ENCODE measurements at regions not wholly inside any gene's neighbourhood (a gene's known extent, or its start where the extent isn't known, plus 50 kb on each side); places are given as distances from the start of the nearest gene placed in this dataset.

- intact Hi-C loops (cut with micrococcal nuclease; ENCODE audit: unreplicated experiment), result no loop called here
- Mint-ChIP-seq H3K9me3 (ENCODE audit: low read depth, unreplicated experiment) (no peaks in the 10 kb centered on the region), H3K36me3 (ENCODE audit: insufficient read depth, unreplicated experiment) (no peaks in the 10 kb centered on the region), H3K4me1 (ENCODE audit: low read depth, unreplicated experiment) (no peaks in the 10 kb centered on the region), H3K27me3 (ENCODE audit: unreplicated experiment) (peaks cover 63% of the 10 kb centered on the region), H3K4me3 (ENCODE audit: low read depth, unreplicated experiment) (no peak overlapping the region), H3K27ac (ENCODE audit: unreplicated experiment) (no peak overlapping the region)
- CTCF ChIA-PET, result no interaction called here
- no peak for DNase-seq
- no TSS peak for BruUV-seq (replicated peaks)
- no peak for TF ChIP-seq CTCF (IDR thresholded peaks at IDR 0.05; ENCODE audit: unreplicated experiment)
These were observed 122.3 kb downstream of the DDX1 start for GRCh38 chr2:15714002-15714401.

- DNase-seq, result no peak
- CTCF ChIA-PET, result no interaction called here
These were observed 122.9 kb downstream of the DDX1 start for GRCh38 chr2:15714609-15715008.

GRCh38 chr2:15715596-15715995 is 123.9 kb downstream of the DDX1 start:
- H3K27me3 Mint-ChIP-seq (ENCODE audit: unreplicated experiment), result peaks cover 58% of the 10 kb centered on the region
- no peaks in the 10 kb centered on the region for H3K9me3 Mint-ChIP-seq (ENCODE audit: low read depth, unreplicated experiment)
- intact Hi-C loops (cut with micrococcal nuclease; ENCODE audit: unreplicated experiment), result no loop called here
- no TSS peak for BruUV-seq (replicated peaks)
- no peak for TF ChIP-seq CTCF (IDR thresholded peaks at IDR 0.05; ENCODE audit: unreplicated experiment)
- CTCF ChIA-PET, result no interaction called here
- DNase-seq, result no peak
- H3K27ac Mint-ChIP-seq (ENCODE audit: unreplicated experiment), result no peak overlapping the region
- H3K36me3 Mint-ChIP-seq (ENCODE audit: insufficient read depth, unreplicated experiment), result no peaks in the 10 kb centered on the region
- H3K4me1 Mint-ChIP-seq (ENCODE audit: low read depth, unreplicated experiment), result no peaks in the 10 kb centered on the region
- H3K4me3 Mint-ChIP-seq (ENCODE audit: low read depth, unreplicated experiment), result no peak overlapping the region

More at GRCh38 chr2:15714609-15715008, 122.9 kb downstream of the DDX1 start:
- no peak for TF ChIP-seq CTCF (IDR thresholded peaks at IDR 0.05; ENCODE audit: unreplicated experiment)
- BruUV-seq (replicated peaks), result no TSS peak
- Mint-ChIP-seq H3K27me3 (ENCODE audit: unreplicated experiment) (peaks cover 63% of the 10 kb centered on the region), H3K27ac (ENCODE audit: unreplicated experiment) (no peak overlapping the region), H3K36me3 (ENCODE audit: insufficient read depth, unreplicated experiment) (no peaks in the 10 kb centered on the region), H3K9me3 (ENCODE audit: low read depth, unreplicated experiment) (no peaks in the 10 kb centered on the region), H3K4me1 (ENCODE audit: low read depth, unreplicated experiment) (no peaks in the 10 kb centered on the region), H3K4me3 (ENCODE audit: low read depth, unreplicated experiment) (no peak overlapping the region)
- intact Hi-C loops (cut with micrococcal nuclease; ENCODE audit: unreplicated experiment), result no loop called here

- TF ChIP-seq CTCF (IDR thresholded peaks at IDR 0.05; ENCODE audit: unreplicated experiment), result no peak
- intact Hi-C loops (cut with micrococcal nuclease; ENCODE audit: unreplicated experiment), result no loop called here
- BruUV-seq (replicated peaks), result no TSS peak
- H3K4me1 Mint-ChIP-seq (ENCODE audit: low read depth, unreplicated experiment), result no peaks in the 10 kb centered on the region
- peaks cover 57% of the 10 kb centered on the region for H3K27me3 Mint-ChIP-seq (ENCODE audit: unreplicated experiment)
- CTCF ChIA-PET, result no interaction called here
- H3K27ac Mint-ChIP-seq (ENCODE audit: unreplicated experiment), result no peak overlapping the region
- H3K4me3 Mint-ChIP-seq (ENCODE audit: low read depth, unreplicated experiment), result no peak overlapping the region
- DNase-seq, result no peak
- no peaks in the 10 kb centered on the region for H3K9me3 Mint-ChIP-seq (ENCODE audit: low read depth, unreplicated experiment)
- no peaks in the 10 kb centered on the region for H3K36me3 Mint-ChIP-seq (ENCODE audit: insufficient read depth, unreplicated experiment)
These were observed 126.7 kb downstream of the DDX1 start for GRCh38 chr2:15718103-15718943.

All from Calu3 (cell line).